ENCODE measurements at regions not wholly inside any gene's neighbourhood (a gene's known extent, or its start where the extent isn't known, plus 50 kb on each side); places are given as distances from the start of the nearest gene placed in this dataset.

- H3K4me3 Mint-ChIP-seq = no peak overlapping the region
- peaks cover 7% of the 10 kb centered on the region for H3K27me3 Mint-ChIP-seq
- H3K36me3 Mint-ChIP-seq = no peaks in the 10 kb centered on the region
- H3K27ac Mint-ChIP-seq = no peak overlapping the region
- DNase-seq = no peak
- no peaks in the 10 kb centered on the region for H3K9me3 Mint-ChIP-seq
- no peaks in the 10 kb centered on the region for H3K4me1 Mint-ChIP-seq
Measured at GRCh38 chr6:134723081-134723871, 226.6 kb downstream of the ALDH8A1 start.

GRCh38 chr6:134722200-134722870 lies 227.6 kb downstream of the ALDH8A1 start:
- Mint-ChIP-seq H3K36me3 (no peaks in the 10 kb centered on the region), H3K9me3 (no peaks in the 10 kb centered on the region), H3K27me3 (peaks cover 5% of the 10 kb centered on the region), H3K4me3 (no peak overlapping the region), H3K4me1 (no peaks in the 10 kb centered on the region), H3K27ac (no peak overlapping the region)
- no peak for DNase-seq

GRCh38 chr6:134721060-134721405 lies 228.9 kb downstream of the ALDH8A1 start:
- H3K27me3 Mint-ChIP-seq = peaks cover 4% of the 10 kb centered on the region
- no peaks in the 10 kb centered on the region for H3K9me3 Mint-ChIP-seq
- no peaks in the 10 kb centered on the region for H3K4me1 Mint-ChIP-seq
- H3K36me3 Mint-ChIP-seq = no peaks in the 10 kb centered on the region
- DNase-seq = no peak
- H3K4me3 Mint-ChIP-seq = no peak overlapping the region
- H3K27ac Mint-ChIP-seq = no peak overlapping the region

- no peaks in the 10 kb centered on the region for H3K4me1 Mint-ChIP-seq
Measured at GRCh38 chr6:134720353-134721059, 229.4 kb downstream of the ALDH8A1 start.

GRCh38 chr6:134719911-134720310 lies 230.0 kb downstream of the ALDH8A1 start:
- Mint-ChIP-seq H3K27me3 (no peaks in the 10 kb centered on the region), H3K4me1 (no peaks in the 10 kb centered on the region), H3K4me3 (no peak overlapping the region), H3K9me3 (no peaks in the 10 kb centered on the region), H3K27ac (no peak overlapping the region), H3K36me3 (no peaks in the 10 kb centered on the region)
- no peak for DNase-seq

More at GRCh38 chr6:134720353-134721059, 229.4 kb downstream of the ALDH8A1 start:
- Mint-ChIP-seq H3K36me3 (no peaks in the 10 kb centered on the region), H3K9me3 (no peaks in the 10 kb centered on the region), H3K27ac (no peak overlapping the region), H3K27me3 (peaks cover 3% of the 10 kb centered on the region), H3K4me3 (no peak overlapping the region)
- no peak for DNase-seq

- Mint-ChIP-seq H3K27ac (no peak overlapping the region), H3K4me3 (no peak overlapping the region), H3K27me3 (no peaks in the 10 kb centered on the region), H3K4me1 (peaks cover 3% of the 10 kb centered on the region), H3K36me3 (no peaks in the 10 kb centered on the region), H3K9me3 (peaks cover 2% of the 10 kb centered on the region)
- DNase-seq = no peak
Measured at GRCh38 chr6:134719286-134719685, 230.6 kb downstream of the ALDH8A1 start.

GRCh38 chr6:134714679-134715078 lies 235.2 kb downstream of the ALDH8A1 start:
- peaks cover 9% of the 10 kb centered on the region for H3K27me3 Mint-ChIP-seq
- peaks cover 2% of the 10 kb centered on the region for H3K9me3 Mint-ChIP-seq
- H3K4me1 Mint-ChIP-seq = peaks cover 3% of the 10 kb centered on the region
- H3K27ac Mint-ChIP-seq = no peak overlapping the region
- H3K4me3 Mint-ChIP-seq = no peak overlapping the region
- no peaks in the 10 kb centered on the region for H3K36me3 Mint-ChIP-seq
- DNase-seq = no peak

- no peaks in the 10 kb centered on the region for H3K36me3 Mint-ChIP-seq
- no peak for DNase-seq
- H3K27ac Mint-ChIP-seq = no peak overlapping the region
- no peak overlapping the region for H3K4me3 Mint-ChIP-seq
- peaks cover 3% of the 10 kb centered on the region for H3K4me1 Mint-ChIP-seq
- peaks cover 2% of the 10 kb centered on the region for H3K9me3 Mint-ChIP-seq
- H3K27me3 Mint-ChIP-seq = peaks cover 9% of the 10 kb centered on the region
Measured at GRCh38 chr6:134714113-134714512, 235.8 kb downstream of the ALDH8A1 start.

GRCh38 chr6:134712311-134712710 lies 237.6 kb downstream of the ALDH8A1 start:
- peaks cover 2% of the 10 kb centered on the region for H3K9me3 Mint-ChIP-seq
- H3K4me1 Mint-ChIP-seq = peaks cover 3% of the 10 kb centered on the region
- no peaks in the 10 kb centered on the region for H3K36me3 Mint-ChIP-seq
- H3K27ac Mint-ChIP-seq = no peak overlapping the region
- peaks cover 10% of the 10 kb centered on the region for H3K27me3 Mint-ChIP-seq
- no peak overlapping the region for H3K4me3 Mint-ChIP-seq
- no peak for DNase-seq

- Mint-ChIP-seq H3K4me3 (no peak overlapping the region), H3K9me3 (no peaks in the 10 kb centered on the region), H3K4me1 (no peaks in the 10 kb centered on the region), H3K27ac (no peak overlapping the region), H3K36me3 (no peaks in the 10 kb centered on the region), H3K27me3 (peaks cover 18% of the 10 kb centered on the region)
- DNase-seq = no peak
Measured at GRCh38 chr6:134708079-134708478, 241.8 kb downstream of the ALDH8A1 start.

- Mint-ChIP-seq H3K36me3 (no peaks in the 10 kb centered on the region), H3K4me3 (no peak overlapping the region), H3K27me3 (peaks cover 18% of the 10 kb centered on the region), H3K4me1 (no peaks in the 10 kb centered on the region), H3K9me3 (no peaks in the 10 kb centered on the region), H3K27ac (no peak overlapping the region)
- DNase-seq = no peak
Measured at GRCh38 chr6:134707342-134708031, 242.4 kb downstream of the ALDH8A1 start.

- Mint-ChIP-seq H3K27ac (no peak overlapping the region), H3K36me3 (no peaks in the 10 kb centered on the region), H3K9me3 (no peaks in the 10 kb centered on the region), H3K27me3 (peaks cover 18% of the 10 kb centered on the region), H3K4me1 (no peaks in the 10 kb centered on the region), H3K4me3 (no peak overlapping the region)
- DNase-seq = no peak
Measured at GRCh38 chr6:134706806-134707205, 243.1 kb downstream of the ALDH8A1 start.

GRCh38 chr6:134706153-134706552 lies 243.7 kb downstream of the ALDH8A1 start:
- peaks cover 18% of the 10 kb centered on the region for H3K27me3 Mint-ChIP-seq
- DNase-seq = no peak
- no peaks in the 10 kb centered on the region for H3K36me3 Mint-ChIP-seq
- no peaks in the 10 kb centered on the region for H3K4me1 Mint-ChIP-seq
- no peak overlapping the region for H3K4me3 Mint-ChIP-seq
- H3K9me3 Mint-ChIP-seq = no peaks in the 10 kb centered on the region
- no peak overlapping the region for H3K27ac Mint-ChIP-seq

GRCh38 chr6:134703206-134703605 lies 246.7 kb downstream of the ALDH8A1 start:
- no peak for DNase-seq
- Mint-ChIP-seq H3K4me1 (no peaks in the 10 kb centered on the region), H3K27ac (no peak overlapping the region), H3K36me3 (no peaks in the 10 kb centered on the region), H3K9me3 (no peaks in the 10 kb centered on the region), H3K27me3 (peaks cover 15% of the 10 kb centered on the region), H3K4me3 (no peak overlapping the region)

- Mint-ChIP-seq H3K4me1 (no peaks in the 10 kb centered on the region), H3K36me3 (no peaks in the 10 kb centered on the region), H3K9me3 (no peaks in the 10 kb centered on the region), H3K4me3 (no peak overlapping the region), H3K27me3 (peaks cover 18% of the 10 kb centered on the region), H3K27ac (no peak overlapping the region)
- DNase-seq = no peak
Measured at GRCh38 chr6:134702279-134702678, 247.6 kb downstream of the ALDH8A1 start.
